GM12891 (cell line): ENCODE measurements at regions not wholly inside any gene's neighbourhood (a gene's known extent, or its start where the extent isn't known, plus 50 kb on each side); places are given as distances from the start of the nearest gene placed in this dataset.

Source experiments
- PAX5 ChIP-seq: IDR thresholded peaks from 2 replicates; pipeline ENCODE4 v1.6.1; 2011; ENCODE audit warnings: low read length, moderate library complexity, mild to moderate bottlenecking; ENCODE audit not compliant: insufficient read depth, severe bottlenecking
- POLR2A ChIP-seq: IDR thresholded peaks from 2 replicates; pipeline ENCODE4 v1.6.1; 2011; ENCODE audit warnings: low read depth, low read length, control low read depth
- POLR2AphosphoS5 ChIP-seq: IDR thresholded peaks from 2 replicates; pipeline ENCODE4 v1.6.1; 2011; ENCODE audit warnings: low read depth, low read length, control low read depth
- POU2F2 ChIP-seq: IDR thresholded peaks from 2 replicates; pipeline ENCODE4 v1.6.1; 2011; ENCODE audit warnings: low read depth, mild to moderate bottlenecking, control low read depth, low read length, moderate library complexity
- TAF1 ChIP-seq: IDR thresholded peaks from 2 replicates; pipeline ENCODE4 v1.6.1; 2011; ENCODE audit warnings: low read depth, low read length, control low read depth

- TF ChIP-seq POLR2A (no peak), TAF1 (no peak), POLR2AphosphoS5 (no peak), POU2F2 (no peak), PAX5 (no peak)
Observed at GRCh38 chr1:97010566-97011264, 289.1 kb downstream of the PTBP2 start.
